HFFc6 (cell line): ENCODE measurements at regions not wholly inside any gene's neighbourhood (a gene's known extent, or its start where the extent isn't known, plus 50 kb on each side); places are given as distances from the start of the nearest gene placed in this dataset.

ENCODE experiments used
- DNase-seq: peaks from one replicate; pipeline ENCODE4 v3.0.0-alpha.2; 2018
- H3K27ac Mint-ChIP-seq: 2 replicates; pipeline ENCODE4 v1.8.0; 2020; ENCODE audit warnings: mild to moderate bottlenecking, mixed read lengths
- H3K27me3 Mint-ChIP-seq: 2 replicates; pipeline ENCODE4 v1.8.0; 2021; ENCODE audit warnings: mild to moderate bottlenecking, moderate library complexity, mixed read lengths; ENCODE audit not compliant: insufficient read depth
- H3K36me3 Mint-ChIP-seq: 2 replicates; pipeline ENCODE4 v1.8.0; 2021; ENCODE audit warnings: low read depth, mixed read lengths
- H3K4me1 Mint-ChIP-seq: 2 replicates; pipeline ENCODE4 v1.8.0; 2020; ENCODE audit warnings: low read depth, mixed read lengths
- H3K4me3 Mint-ChIP-seq: 2 replicates; pipeline ENCODE4 v1.8.0; 2020; ENCODE audit warnings: mild to moderate bottlenecking, moderate library complexity, mixed read lengths
- H3K9me3 Mint-ChIP-seq: 2 replicates; pipeline ENCODE4 v1.8.0; 2020; ENCODE audit warnings: mild to moderate bottlenecking, mixed read lengths
- TF ChIP-seq, protein P1 (sequence below): fragments of 200-600 bp; sonication (generic); IDR thresholded peaks from 2 replicates; pipeline ENCODE4 v1.5.0; 2021; ENCODE audit warnings: antibody characterized with exemption, mild to moderate bottlenecking

DNA sequence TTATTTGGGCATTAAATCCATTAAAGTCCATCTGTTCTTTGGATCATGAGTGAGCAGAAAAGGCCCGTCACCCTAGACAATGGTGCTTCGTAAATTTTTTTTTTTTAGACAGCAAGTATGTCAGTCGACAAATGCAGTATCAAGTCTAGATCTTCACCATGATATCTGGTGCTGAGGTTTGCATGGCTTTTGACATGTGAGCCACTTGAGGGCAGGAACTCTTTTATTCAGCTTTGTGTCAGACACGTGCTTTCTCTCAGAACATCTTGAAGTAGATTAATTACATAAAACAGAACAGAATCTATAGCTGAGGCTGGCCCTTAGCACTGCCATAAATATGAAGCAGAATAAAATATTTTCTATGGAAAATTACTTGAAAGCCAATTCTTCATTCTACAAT lies 62.9 kb upstream of the CARD18 start:
- Mint-ChIP-seq H3K27me3 (peaks cover 1% of the 10 kb centered on the region; the same call in 1 of the 2 replicates), H3K27ac (no peak overlapping the region), H3K4me1 (peaks cover 9% of the 10 kb centered on the region)

DNA sequence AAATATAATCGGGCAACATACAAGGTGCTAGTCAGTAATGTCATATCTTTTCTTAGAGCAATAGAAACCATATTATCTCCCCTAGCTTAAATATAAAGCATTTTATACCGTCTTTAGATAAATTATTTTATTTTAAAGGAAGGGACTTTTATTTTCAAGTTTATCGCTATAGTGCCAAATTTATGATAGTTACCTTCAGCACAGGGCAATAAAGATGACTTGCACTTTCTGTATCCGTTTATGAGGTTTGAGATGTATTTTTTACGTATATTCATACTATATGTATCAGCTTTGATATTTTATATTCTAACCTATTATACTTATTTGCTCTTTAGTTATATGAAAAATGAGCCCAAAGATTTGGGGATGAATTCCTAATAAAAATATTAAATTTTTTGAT lies 61.6 kb upstream of the CARD18 start:
- DNase-seq, result no peak
- Mint-ChIP-seq H3K27ac (no peak overlapping the region), H3K4me3 (no peak overlapping the region), H3K36me3 (no peaks in the 10 kb centered on the region), H3K4me1 (peaks cover under 1% of the 10 kb centered on the region; the same call in 1 of the 2 replicates), H3K9me3 (no peaks in the 10 kb centered on the region), H3K27me3 (peaks cover 1% of the 10 kb centered on the region; the same call in 1 of the 2 replicates)
- TF ChIP-seq, protein P1, sequence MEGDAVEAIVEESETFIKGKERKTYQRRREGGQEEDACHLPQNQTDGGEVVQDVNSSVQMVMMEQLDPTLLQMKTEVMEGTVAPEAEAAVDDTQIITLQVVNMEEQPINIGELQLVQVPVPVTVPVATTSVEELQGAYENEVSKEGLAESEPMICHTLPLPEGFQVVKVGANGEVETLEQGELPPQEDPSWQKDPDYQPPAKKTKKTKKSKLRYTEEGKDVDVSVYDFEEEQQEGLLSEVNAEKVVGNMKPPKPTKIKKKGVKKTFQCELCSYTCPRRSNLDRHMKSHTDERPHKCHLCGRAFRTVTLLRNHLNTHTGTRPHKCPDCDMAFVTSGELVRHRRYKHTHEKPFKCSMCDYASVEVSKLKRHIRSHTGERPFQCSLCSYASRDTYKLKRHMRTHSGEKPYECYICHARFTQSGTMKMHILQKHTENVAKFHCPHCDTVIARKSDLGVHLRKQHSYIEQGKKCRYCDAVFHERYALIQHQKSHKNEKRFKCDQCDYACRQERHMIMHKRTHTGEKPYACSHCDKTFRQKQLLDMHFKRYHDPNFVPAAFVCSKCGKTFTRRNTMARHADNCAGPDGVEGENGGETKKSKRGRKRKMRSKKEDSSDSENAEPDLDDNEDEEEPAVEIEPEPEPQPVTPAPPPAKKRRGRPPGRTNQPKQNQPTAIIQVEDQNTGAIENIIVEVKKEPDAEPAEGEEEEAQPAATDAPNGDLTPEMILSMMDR, result no peak

More for the DNA sequence above, 62.9 kb upstream of the CARD18 start:
- H3K36me3 Mint-ChIP-seq, result no peaks in the 10 kb centered on the region
- TF ChIP-seq, protein P1, result no peak
- no peaks in the 10 kb centered on the region for H3K9me3 Mint-ChIP-seq
- no peak overlapping the region for H3K4me3 Mint-ChIP-seq
- no peak for DNase-seq

DNA sequence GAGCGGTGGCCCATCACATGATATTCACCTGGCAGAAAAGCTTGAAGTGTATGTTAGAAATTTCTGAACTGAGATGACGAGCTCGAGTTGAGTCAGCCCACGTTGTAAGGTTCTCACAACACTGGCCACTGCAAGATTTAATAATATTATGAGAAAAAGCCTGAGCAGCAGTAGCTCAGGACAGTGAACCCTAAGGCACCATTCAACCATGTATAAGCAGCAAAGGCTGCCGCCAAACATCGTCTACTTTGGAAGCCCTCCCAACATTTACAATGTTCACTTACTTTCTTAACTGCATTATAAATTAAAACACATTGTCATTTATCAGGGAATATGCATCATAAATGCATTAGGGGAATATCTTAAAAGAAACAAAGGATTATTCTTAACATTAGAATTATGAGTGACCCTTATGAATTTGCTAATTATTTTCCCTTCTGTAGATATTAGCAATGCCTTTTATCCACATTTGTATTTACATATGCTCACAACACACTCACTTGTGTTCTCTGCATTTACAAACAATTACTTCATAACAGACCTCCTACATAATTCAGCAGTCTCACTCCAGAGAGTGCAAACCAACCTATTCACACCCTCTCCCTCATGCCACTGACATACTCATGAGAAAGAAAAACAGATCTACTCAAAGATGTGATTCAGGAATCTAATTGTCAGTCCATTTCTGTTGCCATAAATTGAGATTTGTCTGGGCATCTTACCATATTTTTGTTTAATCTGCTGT lies 57.7 kb upstream of the CARD18 start:
- Mint-ChIP-seq H3K4me1 (no peaks in the 10 kb centered on the region), H3K9me3 (no peaks in the 10 kb centered on the region), H3K27me3 (peaks cover 1% of the 10 kb centered on the region; the same call in 1 of the 2 replicates), H3K4me3 (no peak overlapping the region), H3K27ac (no peak overlapping the region), H3K36me3 (no peaks in the 10 kb centered on the region)
- no peak for DNase-seq
- TF ChIP-seq, protein P1, result no peak

DNA sequence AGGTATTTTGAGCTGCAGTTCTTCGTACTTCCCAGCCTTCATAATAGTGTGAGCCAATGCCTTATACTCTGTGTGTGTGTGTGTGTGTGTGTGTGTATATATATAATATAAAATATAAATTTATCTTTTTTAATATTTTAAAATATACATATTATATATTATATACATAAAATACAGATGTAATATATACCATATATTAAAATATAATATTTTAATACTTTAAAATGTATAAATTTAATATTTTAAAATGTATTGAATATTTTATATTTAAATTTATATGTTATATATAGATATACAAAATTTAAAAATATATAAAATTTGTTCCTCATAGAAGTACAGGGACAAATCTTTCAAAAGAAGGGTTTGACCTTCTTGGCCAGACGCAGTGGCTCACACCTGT lies 53.7 kb upstream of the CARD18 start:
- Mint-ChIP-seq H3K36me3 (no peaks in the 10 kb centered on the region), H3K27me3 (peaks cover 1% of the 10 kb centered on the region; the same call in 1 of the 2 replicates), H3K27ac (no peak overlapping the region), H3K9me3 (no peaks in the 10 kb centered on the region), H3K4me3 (no peak overlapping the region), H3K4me1 (no peaks in the 10 kb centered on the region)
- TF ChIP-seq, protein P1, result no peak
- no peak for DNase-seq

DNA sequence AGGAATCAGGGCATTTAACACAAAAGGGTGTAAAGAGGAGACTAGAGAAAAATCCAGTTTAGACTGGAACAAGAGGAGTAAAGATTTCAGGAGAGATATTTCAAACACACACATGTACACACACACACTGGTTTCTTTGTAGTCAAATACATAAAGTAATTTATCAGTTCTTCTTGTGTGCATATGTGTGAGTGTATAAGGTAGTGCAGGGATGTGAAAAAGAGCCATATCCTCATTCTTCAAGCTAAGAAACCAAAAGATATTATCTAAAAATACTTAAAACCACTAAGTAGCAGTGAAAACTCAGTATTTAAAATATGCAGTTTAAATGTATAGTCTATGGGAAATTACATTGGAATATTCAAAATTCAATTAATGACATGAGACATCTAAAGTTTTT lies 52.5 kb upstream of the CARD18 start:
- no peaks in the 10 kb centered on the region for H3K27me3 Mint-ChIP-seq
- TF ChIP-seq, protein P1, result no peak
- H3K36me3 Mint-ChIP-seq, result no peaks in the 10 kb centered on the region
- H3K27ac Mint-ChIP-seq, result no peak overlapping the region
- H3K9me3 Mint-ChIP-seq, result no peaks in the 10 kb centered on the region
- DNase-seq, result no peak
- H3K4me3 Mint-ChIP-seq, result no peak overlapping the region
- H3K4me1 Mint-ChIP-seq, result no peaks in the 10 kb centered on the region
